Stimulated activated CD8-positive, alpha-beta memory T cell treated with anti-CD3 and anti-CD28 coated beads, Interleukin-12 subunit alpha, Interleukin-12 subunit beta, amount 100 ng/mL, for 24 hours (primary cell): ENCODE measurements at regions not wholly inside any gene's neighbourhood (a gene's known extent, or its start where the extent isn't known, plus 50 kb on each side); places are given as distances from the start of the nearest gene placed in this dataset.
"Not testable (repeated sequence)": the region's sequence is repeated elsewhere in the genome, so short reads cannot be mapped to it uniquely, and the experiment has no call there.

ENCODE experiments used
- DNase-seq: peaks from one replicate; pipeline ENCODE4 v3.0.0-alpha.2; 2020; ENCODE audit errors: extremely low read depth

DNA sequence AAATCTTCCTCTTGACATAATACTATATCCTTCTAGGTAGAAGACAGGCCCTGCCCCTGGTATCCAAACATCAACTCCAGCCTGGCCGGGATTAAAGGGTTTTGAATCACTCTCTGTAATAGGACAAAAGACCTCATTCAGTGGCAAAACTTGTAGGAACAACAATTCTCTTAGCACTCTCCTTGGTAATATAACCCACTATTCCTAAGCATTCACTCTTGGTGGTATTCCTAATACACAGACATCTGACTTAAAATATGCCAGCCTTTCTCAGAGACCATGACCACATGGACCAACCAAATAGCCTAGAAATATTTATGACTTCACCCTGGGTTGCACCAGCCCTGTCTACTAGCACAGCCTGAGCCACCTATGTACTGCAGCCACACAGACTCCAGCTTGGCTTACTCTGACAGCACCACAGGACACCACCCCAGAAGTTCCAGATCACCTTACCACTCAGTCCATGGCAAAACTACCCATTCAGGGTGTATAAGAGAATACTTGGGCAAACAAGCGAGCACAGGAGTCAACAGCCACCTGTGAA lies 244.9 kb upstream of the NEBL start:
- DNase-seq = no peak

- DNase-seq = no peak
Measured at GRCh38 chr10:21138769-21139340, 241.7 kb upstream of the NEBL start.

DNA sequence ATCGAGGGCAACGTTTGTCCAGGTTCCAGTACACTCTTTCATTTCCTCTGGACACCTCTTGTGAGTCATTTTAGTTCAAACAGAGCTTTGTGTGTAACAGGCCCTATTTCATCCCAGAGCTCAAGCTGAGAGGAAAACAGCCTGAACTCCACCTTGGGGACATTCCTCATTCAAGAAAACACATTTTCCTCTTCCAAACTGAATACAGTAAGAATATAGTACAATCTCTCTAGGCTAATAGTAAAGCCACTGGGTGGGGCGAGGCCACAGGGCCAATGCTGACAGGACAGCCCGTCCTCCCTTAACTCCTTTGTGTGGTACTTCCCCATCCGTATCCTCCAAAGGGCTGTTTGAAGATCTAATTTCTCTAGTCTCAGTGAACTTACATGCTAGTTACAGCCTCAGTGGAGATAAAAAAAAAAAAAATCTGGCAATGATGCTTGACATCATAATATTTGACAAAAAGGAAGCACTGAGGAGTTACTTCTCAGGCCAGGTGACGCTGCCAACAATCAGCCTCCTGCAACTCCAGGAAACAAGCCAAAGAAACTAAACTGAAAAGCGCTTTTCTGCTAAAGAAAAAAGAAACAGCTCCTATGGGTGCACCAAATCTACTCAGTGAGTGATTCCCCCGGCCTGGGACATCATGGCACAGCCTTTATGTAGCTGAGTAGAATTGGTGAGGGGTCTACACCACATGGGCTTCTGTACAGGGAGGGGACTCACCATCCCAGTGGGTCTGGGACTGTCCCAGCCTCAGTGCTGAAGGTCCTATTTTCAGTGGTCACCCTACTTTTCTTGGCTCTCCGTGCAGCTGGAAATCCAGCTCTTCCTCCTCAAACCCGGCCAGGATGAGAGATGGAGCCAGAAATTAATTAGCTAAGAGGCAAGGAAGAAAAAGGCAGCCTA lies 238.2 kb upstream of the NEBL start:
- DNase-seq = no peak

DNA sequence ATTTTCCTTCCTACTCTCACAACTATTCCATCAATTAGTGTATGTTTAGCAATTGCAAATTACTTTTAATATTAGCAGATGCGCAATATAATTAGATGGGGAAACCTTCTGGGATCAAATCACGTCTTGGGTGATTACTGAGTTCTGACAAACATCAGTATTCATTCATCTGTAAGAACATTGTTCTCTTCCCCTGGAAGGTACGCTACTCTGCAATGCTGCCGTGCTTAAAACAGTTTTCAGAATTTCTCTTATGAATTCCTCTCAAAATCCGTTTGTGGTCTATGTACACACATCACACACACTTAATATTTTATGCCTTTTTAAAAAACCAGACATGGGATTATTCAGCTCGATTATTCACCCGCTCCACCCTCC lies 237.5 kb upstream of the NEBL start:
- no peak for DNase-seq

- DNase-seq = no peak
Measured at GRCh38 chr10:21130683-21131442, 233.8 kb upstream of the NEBL start.

- DNase-seq = no peak
Measured at GRCh38 chr10:21130108-21130507, 233.0 kb upstream of the NEBL start.

DNA sequence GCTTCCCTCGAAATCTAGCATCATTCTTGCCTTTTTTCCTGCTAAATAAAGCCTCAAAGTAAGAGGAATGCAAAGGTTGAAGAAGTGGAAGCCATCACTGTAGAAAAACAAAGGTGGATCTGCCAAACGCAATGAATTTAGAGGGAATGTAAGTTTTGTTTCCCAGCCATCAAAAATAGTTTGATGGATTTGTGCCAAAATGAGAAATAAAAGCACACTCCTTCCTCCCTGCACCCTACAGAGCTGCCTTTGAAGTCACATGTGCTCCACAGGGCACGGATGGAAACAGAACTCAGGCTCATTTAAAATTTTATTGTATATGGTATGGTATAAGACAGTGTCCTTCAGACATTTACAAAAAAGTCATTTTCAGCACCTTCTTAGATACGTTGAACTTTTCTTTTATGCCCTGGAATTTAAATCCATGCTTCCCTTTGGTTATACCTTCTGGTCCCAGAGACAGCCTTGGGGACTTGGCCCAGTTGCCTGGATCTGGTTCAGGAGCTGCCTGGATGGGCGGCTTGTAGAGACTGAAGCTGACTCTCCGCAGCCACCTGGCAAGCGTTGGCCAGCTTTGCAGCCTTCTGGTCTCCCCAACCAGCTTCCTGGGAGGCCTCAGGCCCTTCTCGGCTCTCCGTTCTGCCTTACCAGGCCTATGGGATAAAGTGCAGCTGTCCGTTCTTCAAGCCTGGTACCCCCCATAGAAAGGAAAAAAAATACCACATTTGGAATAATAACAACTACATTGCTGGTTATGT lies 228.5 kb upstream of the NEBL start:
- DNase-seq = no peak

DNA sequence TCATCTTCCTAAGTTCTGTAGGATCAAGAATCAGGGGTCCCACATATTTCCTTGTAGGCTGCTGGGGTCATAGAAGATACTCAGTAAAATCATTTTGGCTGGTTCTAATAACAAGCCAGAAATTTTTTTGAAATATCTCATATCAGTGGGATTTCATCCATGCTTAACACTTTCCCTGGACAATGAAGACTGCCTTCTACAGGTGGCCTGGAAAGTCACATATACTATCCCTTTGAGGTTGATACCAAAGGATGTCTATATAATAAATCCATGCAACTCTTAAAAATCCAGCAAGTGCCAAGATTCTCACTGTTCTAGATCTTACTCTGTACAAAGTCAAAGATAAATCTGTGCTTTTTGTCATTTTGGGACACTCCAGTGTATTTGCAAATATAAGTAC lies 225.8 kb upstream of the NEBL start:
- no peak for DNase-seq

DNA sequence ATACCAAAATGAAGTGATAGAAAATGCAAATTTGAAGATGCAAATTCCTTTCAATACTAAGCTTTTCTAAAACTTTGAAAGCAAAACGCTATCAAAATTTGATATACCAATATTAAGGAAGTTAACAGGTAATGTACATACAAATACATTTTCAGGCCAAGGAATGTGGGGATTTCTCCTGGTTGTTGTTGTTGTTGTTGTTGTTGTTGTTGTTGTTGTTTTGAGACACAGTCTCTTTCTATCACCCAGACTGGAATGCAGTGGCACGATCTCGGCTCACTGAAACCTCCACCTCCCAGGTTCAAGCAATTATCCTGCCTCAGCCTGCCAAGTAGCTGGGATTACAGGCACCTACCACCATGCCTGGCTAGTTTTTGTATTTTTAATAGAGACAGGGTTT lies 224.7 kb upstream of the NEBL start:
- not testable (repeated sequence) for DNase-seq

GRCh38 chr10:21114683-21115082 lies 217.6 kb upstream of the NEBL start:
- no peak for DNase-seq

GRCh38 chr10:21110358-21110757 lies 213.2 kb upstream of the NEBL start:
- DNase-seq = no peak

- not testable (repeated sequence) for DNase-seq
Measured at GRCh38 chr10:21106931-21107330, 209.8 kb upstream of the NEBL start.

DNA sequence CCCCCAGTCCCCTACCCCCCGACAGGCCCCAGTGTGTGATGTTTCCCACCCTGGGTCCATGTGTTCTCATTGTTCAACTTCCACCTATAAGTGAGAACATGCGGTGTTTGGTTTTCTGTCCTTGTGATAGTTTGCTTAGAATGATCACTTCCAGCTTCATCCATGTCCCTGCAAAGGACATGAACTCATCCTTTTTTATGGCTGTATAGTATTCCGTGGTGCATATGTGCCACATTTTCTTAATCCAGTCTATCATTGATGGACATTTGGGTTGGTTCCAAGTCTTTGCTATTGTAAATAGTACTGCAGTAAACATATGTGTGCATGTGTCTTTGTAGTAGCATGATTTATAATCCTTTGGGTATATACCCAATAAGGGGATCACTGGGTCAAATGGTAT lies 208.2 kb upstream of the NEBL start:
- not testable (repeated sequence) for DNase-seq

GRCh38 chr10:21100871-21101514 lies 203.9 kb upstream of the NEBL start:
- DNase-seq = no peak

- no peak for DNase-seq
Measured at GRCh38 chr10:21100190-21100589, 203.1 kb upstream of the NEBL start.

- no peak for DNase-seq
Measured at GRCh38 chr10:21099291-21100062, 202.4 kb upstream of the NEBL start.

- no peak for DNase-seq
Measured at GRCh38 chr10:21097926-21098355, 200.8 kb upstream of the NEBL start.

DNA sequence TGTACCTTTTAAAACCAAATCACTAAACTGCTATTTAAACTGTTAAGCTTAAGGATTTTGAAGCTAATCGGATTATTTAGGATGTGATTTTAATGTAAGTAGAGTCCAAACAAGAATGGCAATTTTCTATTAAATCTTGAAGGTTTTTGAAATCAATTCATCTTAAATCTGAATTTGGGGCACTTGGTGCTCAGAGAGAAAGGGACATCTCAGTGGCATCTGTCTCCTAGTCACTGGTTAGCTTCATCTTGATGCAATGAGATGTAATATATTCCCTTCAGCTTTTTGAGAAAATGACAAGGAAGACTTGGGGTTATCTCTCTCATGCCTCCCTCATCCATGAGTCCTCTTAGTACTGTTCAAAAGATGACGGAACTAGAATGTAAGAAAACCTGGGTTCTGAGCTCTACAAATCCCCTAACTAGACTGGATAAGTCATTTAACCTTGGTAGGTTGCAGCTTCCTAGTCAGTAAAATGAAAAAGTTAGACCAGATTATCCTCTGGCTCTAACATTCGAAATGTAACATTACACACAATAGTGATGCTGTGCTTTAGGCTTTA lies 198.5 kb upstream of the NEBL start:
- DNase-seq = no peak

GRCh38 chr10:21095073-21095472 lies 198.0 kb upstream of the NEBL start:
- no peak for DNase-seq
